Spleen (tissue), 7 donors: ENCODE measurements at regions not wholly inside any gene's neighbourhood (a gene's known extent, or its start where the extent isn't known, plus 50 kb on each side); places are given as distances from the start of the nearest gene placed in this dataset.

Experiments
- POLR2A ChIP-seq, 3 donors: fragments of 450-650 bp; IDR thresholded peaks; one replicate each; pipeline ENCODE4 v1.5.1; 2017; ENCODE audit warnings: antibody characterized with exemption in 3 of 3, mild to moderate bottlenecking in 1 of 3
- POLR2AphosphoS5 ChIP-seq, 3 donors: sonication (generic); formaldehyde crosslinking; IDR thresholded peaks; one replicate each; pipeline ENCODE4 v1.5.1; 2017; ENCODE audit warnings: antibody characterized with exemption in 3 of 3
- TF ChIP-seq, protein P1 (sequence below), 11 experiments: fragments of 200-600 bp in 7 of 11; fragments of 450-650 bp in 4 of 11; sonication (generic) in 4 of 11; IDR thresholded peaks in 8 of 11; conservative IDR thresholded peaks in 3 of 11; 1 replicate in 7 of 11; 2 replicates in 4 of 11; pipeline versions ENCODE4 v1.4.0 to v1.8.0; 2016 to 2021; ENCODE audit warnings: antibody characterized with exemption in 11 of 11, inconsistent platforms in 4 of 11, mild to moderate bottlenecking in 1 of 11
- donor health status: DM: no; HTN: no; CAD: no; lungs with moderate emphysema.
- donor health status: DM: no; HTN: no; CAD: no.
- donor health status: DM: no; HTN: no; CAD: no.

DNA sequence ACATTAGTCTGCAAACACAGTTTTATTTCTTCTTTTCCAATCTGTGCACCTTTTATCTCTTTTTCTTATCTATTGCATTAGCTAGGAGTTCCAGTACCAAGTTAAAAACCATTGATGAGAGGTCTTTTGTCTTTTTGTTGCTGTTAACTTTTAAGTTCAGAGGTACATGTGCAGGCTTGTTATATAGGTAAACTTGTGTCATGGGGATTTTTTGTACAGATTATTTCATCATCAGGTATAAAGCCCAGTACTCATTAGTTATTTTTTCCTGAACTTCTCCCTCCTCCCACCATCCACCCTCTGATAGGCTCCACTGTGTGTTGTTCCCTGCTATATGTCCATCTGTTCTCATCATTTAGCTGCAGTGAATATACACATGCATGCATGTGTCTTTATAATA, 349.9 kb downstream of the PDHA2 start:
- TF ChIP-seq POLR2AphosphoS5 (IDR thresholded peaks at IDR 0.05) = no peak
- no peak for TF ChIP-seq POLR2A (IDR thresholded peaks at IDR 0.05)
- TF ChIP-seq, protein P1, sequence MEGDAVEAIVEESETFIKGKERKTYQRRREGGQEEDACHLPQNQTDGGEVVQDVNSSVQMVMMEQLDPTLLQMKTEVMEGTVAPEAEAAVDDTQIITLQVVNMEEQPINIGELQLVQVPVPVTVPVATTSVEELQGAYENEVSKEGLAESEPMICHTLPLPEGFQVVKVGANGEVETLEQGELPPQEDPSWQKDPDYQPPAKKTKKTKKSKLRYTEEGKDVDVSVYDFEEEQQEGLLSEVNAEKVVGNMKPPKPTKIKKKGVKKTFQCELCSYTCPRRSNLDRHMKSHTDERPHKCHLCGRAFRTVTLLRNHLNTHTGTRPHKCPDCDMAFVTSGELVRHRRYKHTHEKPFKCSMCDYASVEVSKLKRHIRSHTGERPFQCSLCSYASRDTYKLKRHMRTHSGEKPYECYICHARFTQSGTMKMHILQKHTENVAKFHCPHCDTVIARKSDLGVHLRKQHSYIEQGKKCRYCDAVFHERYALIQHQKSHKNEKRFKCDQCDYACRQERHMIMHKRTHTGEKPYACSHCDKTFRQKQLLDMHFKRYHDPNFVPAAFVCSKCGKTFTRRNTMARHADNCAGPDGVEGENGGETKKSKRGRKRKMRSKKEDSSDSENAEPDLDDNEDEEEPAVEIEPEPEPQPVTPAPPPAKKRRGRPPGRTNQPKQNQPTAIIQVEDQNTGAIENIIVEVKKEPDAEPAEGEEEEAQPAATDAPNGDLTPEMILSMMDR (IDR thresholded peaks at IDR 0.05 in 8 of 11, conservative IDR thresholded peaks at IDR 0.05 in 3 of 11) = no peak
